ENCODE measurements at regions not wholly inside any gene's neighbourhood (a gene's known extent, or its start where the extent isn't known, plus 50 kb on each side); places are given as distances from the start of the nearest gene placed in this dataset.

GRCh38 chr6:105847433-105847832 is 238.7 kb upstream of the PRDM1 start:
- ChIA-PET CTCF (no interaction called here), POLR2A (no interaction called here)
- TF ChIP-seq ZNF596 (tag by site-specific recombination; IDR thresholded peaks at IDR 0.05): peak; percentile 83
- no peak for TF ChIP-seq ZEB2 (tag by site-specific recombination; IDR thresholded peaks at IDR 0.05)
- TF ChIP-seq PRDM1 (tag by site-specific recombination; IDR thresholded peaks at IDR 0.05): peak; percentile 80
- TF ChIP-seq ZXDB (tag by site-specific recombination; IDR thresholded peaks at IDR 0.05): no peak
- TF ChIP-seq ZNF366 (tag by site-specific recombination; conservative IDR thresholded peaks at IDR 0.05): peak; percentile 68
- TF ChIP-seq ZNF473 (tag by site-specific recombination; IDR thresholded peaks at IDR 0.05): no peak

GRCh38 chr6:105844275-105844883 is 241.8 kb upstream of the PRDM1 start:
- ChIA-PET CTCF (interaction anchor here (0.7 to 0.9 kb wide), 2 partner anchors 9 to 13 kb away, joined by 3 read pairs; no protein-coding TSS in a partner anchor), POLR2A (no interaction called here)
- Histone ChIP-seq H3K9me3 (ENCODE audit: control insufficient read depth, insufficient read depth, low read depth, low read length) (no peaks in the 10 kb centered on the region), H3K4me3 (ENCODE audit: low read depth, low read length) (no peak overlapping the region), H3K27ac (ENCODE audit: extremely low read depth, low read depth, low read length) (no peak overlapping the region), H3K36me3 (ENCODE audit: control insufficient read depth in 2 of 2, insufficient read depth in 1 of 2, low read length in 2 of 2) (no peaks in the 10 kb centered on the region), H3K4me1 (ENCODE audit: control insufficient read depth, insufficient read depth, low read length) (no peaks in the 10 kb centered on the region)
- no peak for TF ChIP-seq ZSCAN30 (tag by site-specific recombination; IDR thresholded peaks at IDR 0.05)
- TF ChIP-seq PRDM10 (tag by site-specific recombination; IDR thresholded peaks at IDR 0.05): no peak
- TF ChIP-seq ZNF335 (tag by site-specific recombination; conservative IDR thresholded peaks at IDR 0.05): no peak
- no peak for TF ChIP-seq TRIM28 (IDR thresholded peaks at IDR 0.05; ENCODE audit: borderline replicate concordance, low read length)
- no peak for TF ChIP-seq TCF7L2 (IDR thresholded peaks at IDR 0.05; ENCODE audit: borderline replicate concordance, low read depth, low read length)
- TF ChIP-seq AEBP2 (tag by site-specific recombination; IDR thresholded peaks at IDR 0.05; ENCODE audit: borderline replicate concordance): no peak
- TF ChIP-seq KLF8 (tag by site-specific recombination; IDR thresholded peaks at IDR 0.05): no peak
- no peak for TF ChIP-seq ZSCAN23 (tag by site-specific recombination; IDR thresholded peaks at IDR 0.05)
- TF ChIP-seq SP3 (tag by site-specific recombination; IDR thresholded peaks at IDR 0.05): no peak
- no peak for TF ChIP-seq OSR2 (tag by site-specific recombination; IDR thresholded peaks at IDR 0.05)

More at GRCh38 chr6:105847433-105847832, 238.7 kb upstream of the PRDM1 start:
- Histone ChIP-seq H3K4me1 (ENCODE audit: control insufficient read depth, insufficient read depth, low read length) (no peaks in the 10 kb centered on the region), H3K27ac (ENCODE audit: extremely low read depth, low read depth, low read length) (no peak overlapping the region), H3K36me3 (ENCODE audit: control insufficient read depth in 2 of 2, insufficient read depth in 1 of 2, low read length in 2 of 2) (no peaks in the 10 kb centered on the region), H3K9me3 (ENCODE audit: control insufficient read depth, insufficient read depth, low read depth, low read length) (no peaks in the 10 kb centered on the region), H3K4me3 (ENCODE audit: low read depth, low read length) (no peak overlapping the region)

GRCh38 chr6:105839266-105839665 is 246.9 kb upstream of the PRDM1 start:
- no peaks in the 10 kb centered on the region for H3K36me3 ChIP-seq (ENCODE audit: control insufficient read depth in 2 of 2, insufficient read depth in 1 of 2, low read length in 2 of 2)
- ChIA-PET CTCF (interaction anchor here (0.6 kb wide), 1 partner anchor 246 kb away, joined by 3 read pairs; no protein-coding TSS in a partner anchor), POLR2A (no interaction called here)
- no peak overlapping the region for H3K27ac ChIP-seq (ENCODE audit: extremely low read depth, low read depth, low read length)
- no peaks in the 10 kb centered on the region for H3K4me1 ChIP-seq (ENCODE audit: control insufficient read depth, insufficient read depth, low read length)
- no peaks in the 10 kb centered on the region for H3K9me3 ChIP-seq (ENCODE audit: control insufficient read depth, insufficient read depth, low read depth, low read length)
- no peak overlapping the region for H3K4me3 ChIP-seq (ENCODE audit: low read depth, low read length)
- TF ChIP-seq PRDM6 (tag by site-specific recombination; IDR thresholded peaks at IDR 0.05) (no peak), ZNF19 (tag by site-specific recombination; IDR thresholded peaks at IDR 0.05; ENCODE audit: low read depth) (no peak), ZNF555 (tag by site-specific recombination; conservative IDR thresholded peaks at IDR 0.05) (no peak), ZNF202 (tag by site-specific recombination; IDR thresholded peaks at IDR 0.05; ENCODE audit: borderline replicate concordance) (no peak), ZNF610 (tag by site-specific recombination; IDR thresholded peaks at IDR 0.05; ENCODE audit: borderline replicate concordance) (no peak), ZNF776 (tag by site-specific recombination; IDR thresholded peaks at IDR 0.05; ENCODE audit: borderline replicate concordance) (no peak), ZNF23 (tag by site-specific recombination; IDR thresholded peaks at IDR 0.05; ENCODE audit: borderline replicate concordance) (no peak)
